DOHH2 (cell line): ENCODE measurements at regions not wholly inside any gene's neighbourhood (a gene's known extent, or its start where the extent isn't known, plus 50 kb on each side); places are given as distances from the start of the nearest gene placed in this dataset.

Experiments
- H3F3A ChIP-seq: fragments of 200-600 bp; sonication (generic), shearing (Covaris generic); 2 replicates; pipeline ENCODE4 v1.6.0; 2016; ENCODE audit warnings: antibody characterized with exemption, mild to moderate bottlenecking; ENCODE audit not compliant: control insufficient read depth, insufficient read depth
- H3K27ac ChIP-seq: fragments of 200-600 bp; sonication (generic); 2 replicates; pipeline ENCODE4 v1.5.1; 2014; ENCODE audit warnings: low read depth, mild to moderate bottlenecking, low read length, moderate library complexity
- H3K27me3 ChIP-seq: fragments of 200-600 bp; sonication (generic); 2 replicates; pipeline ENCODE4 v1.6.1; 2014; ENCODE audit warnings: mild to moderate bottlenecking, low read length, mixed read lengths; ENCODE audit not compliant: control insufficient read depth
- H3K36me3 ChIP-seq: fragments of 200-600 bp; sonication (generic); 2 replicates; pipeline ENCODE4 v1.6.1; 2014; ENCODE audit warnings: mild to moderate bottlenecking, low read length, moderate library complexity, mixed read lengths; ENCODE audit not compliant: control insufficient read depth
- H3K4me1 ChIP-seq: fragments of 200-600 bp; sonication (generic); 2 replicates; pipeline ENCODE4 v1.6.1; 2014; ENCODE audit warnings: mild to moderate bottlenecking, low read length, mixed read lengths; ENCODE audit not compliant: control insufficient read depth
- H3K4me2 ChIP-seq: fragments of 200-600 bp; sonication (generic); 2 replicates; pipeline ENCODE4 v1.6.0; 2014; ENCODE audit warnings: mild to moderate bottlenecking, low read length, moderate library complexity
- H3K4me3 ChIP-seq: fragments of 200-600 bp; sonication (generic); 2 replicates; pipeline ENCODE4 v1.5.1; 2014; ENCODE audit warnings: mild to moderate bottlenecking, low read length, mixed read lengths
- H3K79me2 ChIP-seq: fragments of 200-600 bp; sonication (generic); 2 replicates; pipeline ENCODE4 v1.6.1; 2014; ENCODE audit warnings: mild to moderate bottlenecking, low read length, mixed read lengths; ENCODE audit not compliant: control insufficient read depth
- H3K9me2 ChIP-seq: fragments of 200-600 bp; sonication (generic); replicated peaks from 2 replicates; pipeline ENCODE4 v1.6.1; 2014; ENCODE audit warnings: mild to moderate bottlenecking, low read length, mixed read lengths; ENCODE audit not compliant: control insufficient read depth
- H3K9me3 ChIP-seq: fragments of 200-600 bp; sonication (generic); 2 replicates; pipeline ENCODE4 v1.6.1; 2014; ENCODE audit warnings: antibody characterized with exemption, low read length, mixed read lengths; ENCODE audit not compliant: control insufficient read depth, insufficient read depth
- H4K20me1 ChIP-seq: fragments of 200-600 bp; sonication (generic); 2 replicates; pipeline ENCODE4 v1.6.0; 2014; ENCODE audit warnings: low read depth, mild to moderate bottlenecking, antibody characterized with exemption, low read length, moderate library complexity; ENCODE audit not compliant: control insufficient read depth, insufficient read depth
- EZH2phosphoT487 ChIP-seq: fragments of 200-600 bp; sonication (generic); IDR thresholded peaks from 2 replicates; pipeline ENCODE4 v1.6.1; 2017; ENCODE audit warnings: borderline replicate concordance, mild to moderate bottlenecking, antibody characterized with exemption, low read length, moderate library complexity, mixed read lengths
- TF ChIP-seq, protein P1 (sequence below): fragments of 200-600 bp; sonication (generic); IDR thresholded peaks from one replicate; pipeline ENCODE4 v1.5.1; 2014; ENCODE audit warnings: antibody characterized with exemption, mild to moderate bottlenecking, low read depth, low read length; ENCODE audit not compliant: poor library complexity, severe bottlenecking

DNA sequence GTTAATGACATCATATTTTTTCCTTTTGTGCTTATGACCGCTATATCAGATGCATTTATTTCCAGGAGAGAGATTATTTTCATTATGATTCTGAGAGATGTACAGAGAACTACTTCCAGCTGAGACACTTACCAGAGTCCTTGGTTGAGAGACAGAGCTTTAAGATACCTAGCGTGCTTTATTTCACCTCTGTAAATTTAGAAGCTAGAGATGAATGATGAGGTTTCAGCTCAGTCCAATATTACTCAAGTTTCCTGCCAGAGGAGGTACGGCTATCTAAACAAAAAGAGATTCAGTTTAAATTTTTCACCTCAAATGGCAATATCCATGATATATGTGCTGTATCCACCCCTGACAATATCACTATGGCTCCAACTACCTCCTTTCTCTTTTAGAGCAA is 182.6 kb upstream of the FAM3C start:
- H3K27ac ChIP-seq, result no peak overlapping the region
- H3K4me2 ChIP-seq, result no peak overlapping the region
- H4K20me1 ChIP-seq, result no peaks in the 10 kb centered on the region
- H3F3A ChIP-seq, result no peaks in the 10 kb centered on the region
- H3K27me3 ChIP-seq, result peaks cover 20% of the 10 kb centered on the region
- H3K9me2 ChIP-seq, result no peaks in the 10 kb centered on the region
- H3K9me3 ChIP-seq, result no peaks in the 10 kb centered on the region
- H3K79me2 ChIP-seq, result no peaks in the 10 kb centered on the region
- no peak for TF ChIP-seq EZH2phosphoT487
- TF ChIP-seq, protein P1, sequence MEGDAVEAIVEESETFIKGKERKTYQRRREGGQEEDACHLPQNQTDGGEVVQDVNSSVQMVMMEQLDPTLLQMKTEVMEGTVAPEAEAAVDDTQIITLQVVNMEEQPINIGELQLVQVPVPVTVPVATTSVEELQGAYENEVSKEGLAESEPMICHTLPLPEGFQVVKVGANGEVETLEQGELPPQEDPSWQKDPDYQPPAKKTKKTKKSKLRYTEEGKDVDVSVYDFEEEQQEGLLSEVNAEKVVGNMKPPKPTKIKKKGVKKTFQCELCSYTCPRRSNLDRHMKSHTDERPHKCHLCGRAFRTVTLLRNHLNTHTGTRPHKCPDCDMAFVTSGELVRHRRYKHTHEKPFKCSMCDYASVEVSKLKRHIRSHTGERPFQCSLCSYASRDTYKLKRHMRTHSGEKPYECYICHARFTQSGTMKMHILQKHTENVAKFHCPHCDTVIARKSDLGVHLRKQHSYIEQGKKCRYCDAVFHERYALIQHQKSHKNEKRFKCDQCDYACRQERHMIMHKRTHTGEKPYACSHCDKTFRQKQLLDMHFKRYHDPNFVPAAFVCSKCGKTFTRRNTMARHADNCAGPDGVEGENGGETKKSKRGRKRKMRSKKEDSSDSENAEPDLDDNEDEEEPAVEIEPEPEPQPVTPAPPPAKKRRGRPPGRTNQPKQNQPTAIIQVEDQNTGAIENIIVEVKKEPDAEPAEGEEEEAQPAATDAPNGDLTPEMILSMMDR, result no peak
- H3K4me3 ChIP-seq, result no peak overlapping the region
- H3K4me1 ChIP-seq, result no peaks in the 10 kb centered on the region
- H3K36me3 ChIP-seq, result no peaks in the 10 kb centered on the region

DNA sequence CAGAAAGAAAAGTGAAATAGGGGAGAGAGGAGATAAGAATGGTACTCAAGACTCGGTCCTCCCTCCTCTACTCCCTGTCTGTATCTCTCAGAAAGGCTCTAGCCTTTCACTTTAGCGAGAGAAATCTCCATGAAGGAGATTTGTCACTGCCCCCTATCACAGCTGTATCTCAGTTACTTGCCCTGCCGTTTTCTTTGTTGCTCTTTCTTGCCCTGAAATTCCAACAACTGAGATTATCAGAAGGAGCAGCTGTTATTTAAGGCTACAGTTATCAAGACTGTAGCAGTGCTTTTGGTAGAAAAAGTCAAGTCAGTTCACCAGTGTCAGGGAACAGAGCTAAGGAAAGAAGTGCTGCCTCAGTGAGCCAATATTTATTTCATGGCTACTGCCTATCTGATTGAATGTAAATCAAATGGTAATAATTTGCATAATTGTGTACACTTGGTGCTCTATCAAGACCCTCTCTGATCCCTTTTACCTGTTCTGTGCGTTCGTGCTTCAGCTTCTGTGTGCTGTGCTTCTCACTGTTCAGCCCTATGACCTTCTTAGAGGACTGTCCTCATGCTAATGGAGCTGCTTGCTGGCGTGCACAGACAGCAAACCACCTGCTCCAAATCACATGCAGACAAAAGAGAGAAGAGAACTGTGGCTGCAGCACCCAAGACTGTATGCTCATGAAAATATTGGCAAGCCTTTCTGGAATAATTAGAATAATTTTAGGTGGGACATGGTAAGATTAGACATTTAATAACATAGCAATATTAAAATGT is 180.2 kb upstream of the FAM3C start:
- Histone ChIP-seq H3K9me2 (no peaks in the 10 kb centered on the region), H3K4me3 (no peak overlapping the region), H4K20me1 (no peaks in the 10 kb centered on the region), H3K9me3 (no peaks in the 10 kb centered on the region), H3F3A (no peaks in the 10 kb centered on the region), H3K79me2 (no peaks in the 10 kb centered on the region), H3K27me3 (peaks cover 20% of the 10 kb centered on the region), H3K27ac (no peak overlapping the region), H3K36me3 (no peaks in the 10 kb centered on the region), H3K4me2 (no peak overlapping the region), H3K4me1 (no peaks in the 10 kb centered on the region)
- TF ChIP-seq, protein P1, result no peak
- no peak for TF ChIP-seq EZH2phosphoT487

DNA sequence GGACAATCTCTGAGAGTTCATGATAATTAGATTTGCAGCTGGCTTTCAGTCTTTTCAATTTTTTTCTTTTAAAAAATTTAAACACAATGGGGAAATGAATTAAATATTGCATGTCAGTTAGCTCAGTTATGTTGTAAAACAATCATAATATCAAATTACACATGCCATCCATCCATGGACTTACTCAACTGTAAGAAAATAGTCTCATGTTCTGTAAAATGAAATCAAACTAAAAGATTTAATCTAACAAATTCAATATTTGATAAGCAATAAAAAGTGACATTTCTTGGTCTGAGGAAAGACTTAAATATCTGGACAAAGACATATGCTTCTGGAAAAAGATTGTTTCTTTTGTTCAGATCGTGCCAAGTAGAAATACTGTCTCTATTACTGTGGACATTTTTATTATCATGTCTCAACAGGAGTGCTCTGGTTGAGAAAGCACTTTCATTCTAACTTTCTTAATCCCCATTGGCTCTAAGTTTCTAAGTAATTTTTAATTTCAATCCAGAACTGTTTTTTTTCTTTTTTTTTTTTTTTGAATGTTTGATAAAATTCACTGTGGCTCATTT is 179.2 kb upstream of the FAM3C start:
- H3K36me3 ChIP-seq, result no peaks in the 10 kb centered on the region
- TF ChIP-seq, protein P1, result no peak
- no peak for TF ChIP-seq EZH2phosphoT487
- H3K9me2 ChIP-seq, result no peaks in the 10 kb centered on the region
- H3F3A ChIP-seq, result no peaks in the 10 kb centered on the region
- H3K4me2 ChIP-seq, result no peak overlapping the region
- H4K20me1 ChIP-seq, result no peaks in the 10 kb centered on the region
- H3K27ac ChIP-seq, result no peak overlapping the region
- H3K79me2 ChIP-seq, result no peaks in the 10 kb centered on the region
- no peaks in the 10 kb centered on the region for H3K4me1 ChIP-seq
- no peaks in the 10 kb centered on the region for H3K9me3 ChIP-seq
- H3K4me3 ChIP-seq, result no peak overlapping the region
- H3K27me3 ChIP-seq, result peaks cover 19% of the 10 kb centered on the region
